ENCODE measurements at regions not wholly inside any gene's neighbourhood (a gene's known extent, or its start where the extent isn't known, plus 50 kb on each side); places are given as distances from the start of the nearest gene placed in this dataset.
A peak's percentile ranks its signal among the peaks of the same experiment; 100 is the strongest.

- H3K27ac ChIP-seq, result peak overlapping the region; percentile 51
- TF ChIP-seq, protein P1, sequence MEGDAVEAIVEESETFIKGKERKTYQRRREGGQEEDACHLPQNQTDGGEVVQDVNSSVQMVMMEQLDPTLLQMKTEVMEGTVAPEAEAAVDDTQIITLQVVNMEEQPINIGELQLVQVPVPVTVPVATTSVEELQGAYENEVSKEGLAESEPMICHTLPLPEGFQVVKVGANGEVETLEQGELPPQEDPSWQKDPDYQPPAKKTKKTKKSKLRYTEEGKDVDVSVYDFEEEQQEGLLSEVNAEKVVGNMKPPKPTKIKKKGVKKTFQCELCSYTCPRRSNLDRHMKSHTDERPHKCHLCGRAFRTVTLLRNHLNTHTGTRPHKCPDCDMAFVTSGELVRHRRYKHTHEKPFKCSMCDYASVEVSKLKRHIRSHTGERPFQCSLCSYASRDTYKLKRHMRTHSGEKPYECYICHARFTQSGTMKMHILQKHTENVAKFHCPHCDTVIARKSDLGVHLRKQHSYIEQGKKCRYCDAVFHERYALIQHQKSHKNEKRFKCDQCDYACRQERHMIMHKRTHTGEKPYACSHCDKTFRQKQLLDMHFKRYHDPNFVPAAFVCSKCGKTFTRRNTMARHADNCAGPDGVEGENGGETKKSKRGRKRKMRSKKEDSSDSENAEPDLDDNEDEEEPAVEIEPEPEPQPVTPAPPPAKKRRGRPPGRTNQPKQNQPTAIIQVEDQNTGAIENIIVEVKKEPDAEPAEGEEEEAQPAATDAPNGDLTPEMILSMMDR (conservative IDR thresholded peaks at IDR 0.05), result no peak
These were observed 408.7 kb upstream of the TNRC6C start for GRCh38 chr17:77549726-77550366.

DNA sequence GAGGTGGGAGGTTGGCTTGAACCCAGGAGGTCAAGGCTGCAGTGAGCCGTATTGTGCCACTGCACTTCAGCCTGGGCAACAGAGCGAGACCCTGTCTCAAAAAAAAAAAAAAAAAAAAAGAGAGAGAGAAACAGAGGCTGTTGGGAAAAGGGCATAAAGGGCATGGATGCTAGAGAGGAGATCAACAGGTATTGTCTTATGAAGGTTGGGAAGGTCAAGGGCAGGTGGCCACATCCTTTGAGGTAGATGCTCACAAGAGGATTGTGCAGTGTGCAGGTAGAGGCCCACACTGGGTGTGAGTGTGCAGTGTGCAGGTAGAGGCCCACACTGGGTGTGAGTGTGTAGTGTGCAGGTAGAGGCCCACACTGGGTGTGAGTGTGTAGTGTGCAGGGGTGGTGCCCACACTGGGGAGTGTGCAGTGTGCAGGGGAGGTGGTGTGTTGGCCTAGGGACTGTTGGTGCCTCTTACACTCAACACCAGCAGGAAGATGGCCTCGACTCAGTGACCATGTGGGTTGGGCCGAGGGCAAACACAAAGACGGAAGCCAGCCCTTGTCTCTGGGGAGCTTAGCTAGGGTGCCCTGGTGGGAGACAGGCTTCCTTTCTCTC is 404.9 kb upstream of the TNRC6C start:
- no peak overlapping the region for H3K27ac ChIP-seq
- TF ChIP-seq, protein P1 (conservative IDR thresholded peaks at IDR 0.05), result no peak

DNA sequence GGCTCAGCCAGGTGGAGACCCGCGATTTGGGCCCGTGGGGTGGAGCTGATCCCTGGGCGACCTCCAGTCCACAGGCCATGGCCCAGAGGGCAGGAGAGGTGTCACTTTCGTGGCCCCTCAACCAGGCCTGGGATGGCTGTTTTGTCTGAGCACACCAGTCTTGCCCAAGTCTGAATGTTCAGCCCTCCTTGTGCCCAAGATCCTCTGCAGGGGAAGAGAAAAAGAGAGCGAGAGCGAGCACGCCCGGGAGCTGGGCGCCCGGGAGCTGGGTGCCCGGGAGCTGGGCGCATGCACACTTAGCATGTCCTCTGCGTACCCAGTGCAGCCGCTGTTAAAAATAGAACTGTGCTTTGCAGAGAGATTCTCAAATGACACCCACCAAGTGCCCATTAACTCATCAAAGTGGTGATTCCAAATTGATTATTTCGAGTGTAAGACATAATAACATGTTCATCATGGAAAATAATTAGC is 403.3 kb upstream of the TNRC6C start:
- TF ChIP-seq, protein P1 (conservative IDR thresholded peaks at IDR 0.05), result no peak

GRCh38 chr17:77555741-77556291 is 402.7 kb upstream of the TNRC6C start:
- peak overlapping the region; percentile 46 for H3K27ac ChIP-seq
- TF ChIP-seq, protein P1 (conservative IDR thresholded peaks at IDR 0.05), result no peak

More for the DNA sequence above, 403.3 kb upstream of the TNRC6C start:
- peak overlapping the region; percentile 46 for H3K27ac ChIP-seq

- TF ChIP-seq, protein P1 (conservative IDR thresholded peaks at IDR 0.05), result no peak
- H3K27ac ChIP-seq, result peak overlapping the region; percentile 46; the same call in 1 of the 2 replicates
These were observed 402.0 kb upstream of the TNRC6C start for GRCh38 chr17:77556383-77557061.

DNA sequence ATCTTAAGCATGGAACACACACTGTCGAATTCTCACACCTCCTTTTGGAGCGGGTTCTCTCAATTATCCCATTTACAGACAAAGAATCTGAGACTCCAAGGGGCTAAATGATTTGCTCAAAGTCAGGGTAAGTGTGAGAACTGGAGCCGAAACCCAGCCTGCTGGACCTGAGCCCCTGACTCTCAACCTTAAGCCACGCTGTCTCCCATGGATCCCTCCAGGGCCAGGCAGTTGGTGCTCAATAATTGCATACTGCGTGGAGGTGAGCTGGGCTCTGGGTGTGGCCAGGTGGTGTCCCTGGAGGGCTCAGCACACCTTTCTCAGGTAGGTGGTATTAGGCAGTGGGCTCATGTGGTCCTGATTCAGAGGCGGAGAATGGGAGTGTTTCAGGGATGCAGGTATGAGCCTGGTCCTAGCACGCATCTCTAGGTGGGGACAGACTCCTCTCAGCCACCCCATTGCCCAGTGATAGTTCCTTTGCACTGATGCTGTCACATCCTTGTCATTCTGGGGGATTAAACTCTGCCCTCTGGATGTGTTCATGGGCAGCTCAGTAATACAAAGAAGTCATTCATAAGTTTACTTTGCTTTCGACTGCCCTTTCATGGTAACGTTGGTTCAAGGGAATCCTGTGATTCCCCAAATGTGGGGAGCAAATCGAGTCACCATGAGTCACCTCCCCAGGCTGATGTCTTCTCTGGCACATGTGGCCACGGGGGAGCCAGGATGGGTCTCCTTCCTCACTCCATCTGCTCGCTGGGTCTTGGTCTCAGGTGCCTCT is 399.5 kb upstream of the TNRC6C start:
- H3K27ac ChIP-seq, result peak overlapping the region; percentile 63; the same call in 1 of the 2 replicates
- TF ChIP-seq, protein P1 (conservative IDR thresholded peaks at IDR 0.05), result no peak

Data from VCaP (cell line).